ENCODE measurements at regions not wholly inside any gene's neighbourhood (a gene's known extent, or its start where the extent isn't known, plus 50 kb on each side); places are given as distances from the start of the nearest gene placed in this dataset.
"Not testable (repeated sequence)": the region's sequence is repeated elsewhere in the genome, so short reads cannot be mapped to it uniquely, and the experiment has no call there.

- H3K4me1 Mint-ChIP-seq (ENCODE audit: low read depth); H3K4me3 Mint-ChIP-seq; H3K27ac Mint-ChIP-seq; H3K36me3 Mint-ChIP-seq; H3K27me3 Mint-ChIP-seq; H3K9me3 Mint-ChIP-seq (ENCODE audit: low read depth): not testable (repeated sequence)
These were observed 742.5 kb downstream of the SPATA31A1 start for GRCh38 chr9:40097992-40098391.

DNA sequence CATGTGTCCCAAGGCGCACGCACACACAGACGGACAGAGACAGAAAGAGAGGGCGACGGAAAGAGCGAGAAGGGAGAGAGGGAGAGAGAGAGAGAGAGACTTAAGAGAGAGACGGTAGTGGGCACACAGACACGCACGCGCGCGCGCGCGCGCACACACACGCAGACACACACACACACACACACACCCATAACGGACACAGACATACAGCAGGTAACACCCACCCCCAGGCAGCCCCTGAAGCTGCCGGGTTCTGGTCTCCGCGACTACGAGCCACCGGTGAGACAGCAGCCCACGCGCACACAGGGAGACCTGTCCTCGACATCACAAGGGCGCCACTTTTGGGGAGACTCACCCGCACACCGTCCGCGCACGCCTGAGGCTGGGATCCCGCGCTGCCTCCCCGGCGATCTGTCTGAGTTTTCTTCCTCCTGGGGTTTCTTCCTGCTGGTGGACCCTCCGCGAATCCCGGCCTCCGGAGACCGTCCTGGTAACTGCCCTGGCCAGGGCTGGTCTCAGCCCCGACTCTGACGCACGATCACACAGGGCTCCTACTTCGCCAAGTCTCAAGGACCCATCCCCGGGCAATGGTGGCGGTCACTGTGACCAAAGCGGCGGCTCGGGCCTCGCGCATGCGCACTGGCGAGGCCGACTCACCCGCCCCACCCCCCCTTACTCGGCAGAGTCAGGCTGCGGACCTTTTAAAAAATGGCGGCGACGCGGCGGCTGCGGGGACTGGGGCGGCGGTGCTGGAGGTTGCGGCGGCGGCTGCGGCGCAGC is 750.7 kb downstream of the SPATA31A1 start:
- not testable (repeated sequence) for H3K9me3 Mint-ChIP-seq (ENCODE audit: low read depth); H3K4me1 Mint-ChIP-seq (ENCODE audit: low read depth); H3K27me3 Mint-ChIP-seq; H3K36me3 Mint-ChIP-seq
- H3K4me3 Mint-ChIP-seq = peak overlapping the region; percentile 82
- peak overlapping the region; percentile 50 for H3K27ac Mint-ChIP-seq

DNA sequence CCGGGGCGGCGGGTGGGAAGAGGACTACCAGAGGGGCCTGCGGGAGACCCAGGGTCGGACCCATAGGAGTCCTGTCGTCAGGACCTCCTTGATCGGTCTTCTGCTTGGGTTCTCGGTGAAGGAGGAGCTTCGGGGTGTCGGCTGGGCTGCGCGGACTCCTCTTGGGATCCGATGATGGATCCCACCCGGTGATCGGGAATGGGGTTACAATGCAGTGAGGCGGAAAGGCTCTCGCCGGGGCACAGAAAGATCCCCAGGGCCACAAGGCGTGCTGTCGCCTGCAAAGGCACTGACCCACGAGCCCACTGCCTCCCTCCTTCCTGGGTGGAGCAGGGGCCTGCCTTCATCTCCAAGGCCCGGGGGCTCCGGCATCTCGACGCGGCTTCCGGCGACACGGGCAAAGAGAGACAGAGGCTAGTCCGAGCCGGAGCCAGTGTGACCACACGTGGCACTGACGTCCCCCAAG is 751.3 kb downstream of the SPATA31A1 start:
- H3K36me3 Mint-ChIP-seq; H3K9me3 Mint-ChIP-seq (ENCODE audit: low read depth); H3K27me3 Mint-ChIP-seq; H3K4me3 Mint-ChIP-seq; H3K4me1 Mint-ChIP-seq (ENCODE audit: low read depth); H3K27ac Mint-ChIP-seq: not testable (repeated sequence)

- H3K27me3 Mint-ChIP-seq; H3K36me3 Mint-ChIP-seq; H3K9me3 Mint-ChIP-seq (ENCODE audit: low read depth); H3K4me3 Mint-ChIP-seq; H3K4me1 Mint-ChIP-seq (ENCODE audit: low read depth); H3K27ac Mint-ChIP-seq: not testable (repeated sequence)
These were observed 751.8 kb downstream of the SPATA31A1 start for GRCh38 chr9:40107251-40107650.

GRCh38 chr9:40108465-40108864 is 753.0 kb downstream of the SPATA31A1 start:
- not testable (repeated sequence) for H3K27me3 Mint-ChIP-seq; H3K4me3 Mint-ChIP-seq; H3K4me1 Mint-ChIP-seq (ENCODE audit: low read depth); H3K9me3 Mint-ChIP-seq (ENCODE audit: low read depth); H3K27ac Mint-ChIP-seq; H3K36me3 Mint-ChIP-seq

DNA sequence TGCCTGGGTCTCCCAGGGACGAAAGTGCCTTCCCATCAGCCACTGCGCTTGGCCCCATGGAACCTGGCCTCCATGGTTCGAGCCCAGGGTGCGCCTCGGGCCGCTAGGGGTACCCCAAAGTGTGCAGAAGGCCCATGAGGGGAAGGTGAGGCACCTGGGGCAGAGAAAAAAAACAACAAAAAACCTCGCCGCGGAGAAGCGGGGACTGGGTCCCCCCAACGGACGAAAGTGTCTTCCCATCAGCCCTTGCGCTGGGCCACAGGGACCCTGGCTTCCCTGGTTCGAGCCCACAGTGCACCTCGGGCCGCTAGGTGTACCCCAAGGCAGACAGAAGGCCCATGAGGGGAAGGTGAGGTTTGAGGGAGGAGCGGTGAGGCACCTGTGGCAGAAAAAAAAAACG is 755.3 kb downstream of the SPATA31A1 start:
- not testable (repeated sequence) for H3K36me3 Mint-ChIP-seq; H3K4me1 Mint-ChIP-seq (ENCODE audit: low read depth); H3K4me3 Mint-ChIP-seq; H3K27me3 Mint-ChIP-seq; H3K9me3 Mint-ChIP-seq (ENCODE audit: low read depth); H3K27ac Mint-ChIP-seq

GRCh38 chr9:40111571-40111970 is 756.1 kb downstream of the SPATA31A1 start:
- not testable (repeated sequence) for H3K4me1 Mint-ChIP-seq (ENCODE audit: low read depth); H3K4me3 Mint-ChIP-seq; H3K27me3 Mint-ChIP-seq; H3K36me3 Mint-ChIP-seq; H3K9me3 Mint-ChIP-seq (ENCODE audit: low read depth); H3K27ac Mint-ChIP-seq

DNA sequence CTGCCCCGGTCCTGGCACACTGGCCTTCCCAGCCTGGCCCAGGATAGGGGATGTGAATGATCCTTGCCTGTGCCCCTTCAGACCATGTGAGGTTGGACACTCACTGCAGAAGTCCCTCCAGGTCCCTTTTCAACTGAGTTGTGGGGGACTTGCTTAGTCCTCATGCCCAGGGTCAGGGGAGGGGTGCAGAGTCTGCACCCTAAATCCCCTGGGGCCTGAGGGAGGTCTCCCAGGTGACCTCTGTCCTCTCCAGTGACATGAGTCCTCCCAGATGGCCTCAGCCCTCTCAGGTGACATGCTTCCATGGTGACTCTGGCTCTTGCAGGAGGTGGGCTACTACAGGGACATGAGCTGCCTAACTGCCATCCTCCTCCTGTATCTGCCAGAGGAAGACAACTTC is 775.1 kb downstream of the SPATA31A1 start:
- not testable (repeated sequence) for H3K27me3 Mint-ChIP-seq; H3K9me3 Mint-ChIP-seq (ENCODE audit: low read depth); H3K36me3 Mint-ChIP-seq; H3K27ac Mint-ChIP-seq; H3K4me3 Mint-ChIP-seq; H3K4me1 Mint-ChIP-seq (ENCODE audit: low read depth)

GRCh38 chr9:40169204-40169603 is 813.7 kb downstream of the SPATA31A1 start:
- not testable (repeated sequence) for H3K4me1 Mint-ChIP-seq (ENCODE audit: low read depth); H3K9me3 Mint-ChIP-seq (ENCODE audit: low read depth); H3K4me3 Mint-ChIP-seq; H3K36me3 Mint-ChIP-seq; H3K27ac Mint-ChIP-seq; H3K27me3 Mint-ChIP-seq

GRCh38 chr9:40173316-40173715 is 817.8 kb downstream of the SPATA31A1 start:
- not testable (repeated sequence) for H3K4me1 Mint-ChIP-seq (ENCODE audit: low read depth); H3K4me3 Mint-ChIP-seq

DNA sequence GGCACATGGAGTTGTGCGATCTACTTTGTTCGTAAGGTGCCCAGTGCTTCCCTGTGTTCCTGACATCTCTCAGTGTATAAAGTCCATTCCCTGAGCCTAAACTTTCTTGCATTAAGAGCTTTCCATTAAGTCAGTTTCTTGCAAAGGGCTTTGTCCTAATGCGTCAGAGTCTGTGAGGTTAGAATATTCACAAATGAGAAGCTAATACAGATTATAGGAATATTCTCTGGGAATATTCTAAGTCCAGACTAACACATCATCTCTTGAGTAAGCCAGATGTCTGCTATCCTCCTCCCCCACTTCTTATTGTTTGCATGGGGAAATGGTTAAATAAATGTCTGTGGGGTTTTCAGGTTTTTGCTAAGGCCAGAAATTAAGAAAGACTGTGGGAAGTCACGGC is 818.6 kb downstream of the SPATA31A1 start:
- H3K4me1 Mint-ChIP-seq (ENCODE audit: low read depth); H3K27me3 Mint-ChIP-seq; H3K36me3 Mint-ChIP-seq: not testable (repeated sequence)

More at GRCh38 chr9:40173316-40173715, 817.8 kb downstream of the SPATA31A1 start:
- not testable (repeated sequence) for H3K27me3 Mint-ChIP-seq; H3K27ac Mint-ChIP-seq; H3K9me3 Mint-ChIP-seq (ENCODE audit: low read depth); H3K36me3 Mint-ChIP-seq

DNA sequence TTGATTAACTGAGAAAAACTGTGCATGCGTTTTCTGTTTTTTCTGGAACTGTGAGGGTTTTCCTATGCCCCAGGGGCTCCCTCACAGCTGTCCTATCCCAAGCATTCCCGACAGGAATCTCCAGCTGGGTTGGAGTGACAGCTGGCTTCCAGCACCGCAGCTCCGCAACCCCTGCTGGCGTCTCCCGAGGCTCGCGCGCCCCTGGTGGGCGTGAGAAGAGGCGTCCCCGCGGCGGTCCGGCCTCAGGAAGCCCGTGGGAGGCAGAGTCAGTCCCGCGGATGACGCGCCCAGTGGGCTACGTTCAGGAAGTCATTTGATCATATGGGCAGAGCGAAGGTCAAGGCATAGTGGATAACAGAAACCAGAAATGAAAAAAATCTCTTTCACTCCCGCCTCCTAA is 821.9 kb downstream of the SPATA31A1 start:
- H3K36me3 Mint-ChIP-seq; H3K4me1 Mint-ChIP-seq (ENCODE audit: low read depth); H3K27me3 Mint-ChIP-seq; H3K4me3 Mint-ChIP-seq; H3K27ac Mint-ChIP-seq; H3K9me3 Mint-ChIP-seq (ENCODE audit: low read depth): not testable (repeated sequence)

More for the DNA sequence above, 818.6 kb downstream of the SPATA31A1 start:
- not testable (repeated sequence) for H3K9me3 Mint-ChIP-seq (ENCODE audit: low read depth); H3K27ac Mint-ChIP-seq; H3K4me3 Mint-ChIP-seq

- H3K36me3 Mint-ChIP-seq; H3K4me3 Mint-ChIP-seq; H3K27ac Mint-ChIP-seq; H3K27me3 Mint-ChIP-seq; H3K4me1 Mint-ChIP-seq (ENCODE audit: low read depth); H3K9me3 Mint-ChIP-seq (ENCODE audit: low read depth): not testable (repeated sequence)
These were observed 835.9 kb downstream of the SPATA31A1 start for GRCh38 chr9:40191403-40191802.

DNA sequence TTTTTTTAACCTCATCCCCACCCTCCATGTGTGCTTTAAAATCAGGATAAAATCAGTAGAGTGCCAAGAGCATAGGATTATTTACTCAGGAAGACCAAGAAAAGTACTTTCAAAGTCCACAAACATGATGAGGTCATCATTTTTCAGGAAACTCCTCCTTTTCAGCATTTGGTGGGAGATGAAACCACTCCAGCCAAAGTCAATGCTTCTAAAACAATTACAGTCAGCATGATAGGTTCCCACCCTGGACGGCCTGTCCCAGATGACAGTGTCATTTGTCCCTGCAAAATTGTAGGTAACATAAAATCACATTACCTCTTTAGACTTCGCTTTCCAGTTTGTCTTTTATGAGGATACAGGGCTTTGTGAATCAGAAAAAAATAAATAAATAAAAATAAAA is 836.7 kb downstream of the SPATA31A1 start:
- H3K27me3 Mint-ChIP-seq; H3K4me3 Mint-ChIP-seq; H3K36me3 Mint-ChIP-seq; H3K27ac Mint-ChIP-seq; H3K4me1 Mint-ChIP-seq (ENCODE audit: low read depth); H3K9me3 Mint-ChIP-seq (ENCODE audit: low read depth): not testable (repeated sequence)

- H3K27ac Mint-ChIP-seq; H3K9me3 Mint-ChIP-seq (ENCODE audit: low read depth); H3K27me3 Mint-ChIP-seq; H3K4me1 Mint-ChIP-seq (ENCODE audit: low read depth); H3K36me3 Mint-ChIP-seq; H3K4me3 Mint-ChIP-seq: not testable (repeated sequence)
These were observed 840.8 kb downstream of the SPATA31A1 start for GRCh38 chr9:40196165-40196714.

- H3K27me3 Mint-ChIP-seq; H3K36me3 Mint-ChIP-seq; H3K27ac Mint-ChIP-seq; H3K4me1 Mint-ChIP-seq (ENCODE audit: low read depth); H3K4me3 Mint-ChIP-seq; H3K9me3 Mint-ChIP-seq (ENCODE audit: low read depth): not testable (repeated sequence)
These were observed 841.3 kb downstream of the SPATA31A1 start for GRCh38 chr9:40196803-40197202.
